ENCODE measurements at regions not wholly inside any gene's neighbourhood (a gene's known extent, or its start where the extent isn't known, plus 50 kb on each side); places are given as distances from the start of the nearest gene placed in this dataset.

GRCh38 chr10:9833942-9834341 is 1183.7 kb upstream of the CELF2 start:
- TF ChIP-seq CTCF (IDR thresholded peaks at IDR 0.05) (no peak), POLR2A (IDR thresholded peaks at IDR 0.05) (no peak), POLR2AphosphoS5 (IDR thresholded peaks at IDR 0.05; ENCODE audit: insufficient read depth in 1 of 2, low read depth in 1 of 2) (no peak)
